ENCODE measurements at regions not wholly inside any gene's neighbourhood (a gene's known extent, or its start where the extent isn't known, plus 50 kb on each side); places are given as distances from the start of the nearest gene placed in this dataset.

DNA sequence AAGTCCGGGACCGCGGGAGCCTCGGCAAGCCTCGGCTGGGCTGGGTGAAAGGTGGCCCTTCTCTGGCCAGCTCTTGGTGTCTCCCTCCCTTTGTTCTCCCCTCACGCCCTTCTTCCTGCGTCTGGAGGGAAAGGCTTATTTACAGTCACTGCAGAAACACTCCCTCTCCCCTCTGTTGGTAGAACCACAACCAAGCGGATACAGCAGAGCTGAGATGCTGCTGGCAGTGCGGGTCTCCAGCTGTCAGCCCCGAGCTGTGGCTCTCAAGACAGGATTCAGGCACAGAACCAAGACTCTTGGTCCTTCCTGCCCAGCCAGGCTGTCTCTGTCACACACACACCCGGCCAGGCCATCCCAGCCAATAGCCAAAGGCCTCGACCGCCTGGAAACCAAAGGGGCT is 133.3 kb downstream of the ENGASE start:
- H3K4me3 ChIP-seq = no peak overlapping the region
- 0 to 38% (median 25%) methylated on average over 1 to 10 of the region's 13 CpGs; no CpG with 5 or more reads in 5 of the 10 experiments for WGBS, 10 experiments
- peaks cover 4 to 8% of the 10 kb centered on the region in 2 donors for H3K4me1 ChIP-seq (replicated peaks in 1 of 2)
- peak in 4 of 8 experiments; percentile 16 to 37 (median 35) for ATAC-seq (replicated peaks in 6 of 8)
- no peak overlapping the region for H3K27ac ChIP-seq
- in situ Hi-C loops (cut with MboI; ENCODE audit: low pct_unique_long_range_greater_than_20kb in 2 of 9, low sequenced_read_pairs in 9 of 9, unreplicated experiment in 9 of 9) = no loop called here

DNA sequence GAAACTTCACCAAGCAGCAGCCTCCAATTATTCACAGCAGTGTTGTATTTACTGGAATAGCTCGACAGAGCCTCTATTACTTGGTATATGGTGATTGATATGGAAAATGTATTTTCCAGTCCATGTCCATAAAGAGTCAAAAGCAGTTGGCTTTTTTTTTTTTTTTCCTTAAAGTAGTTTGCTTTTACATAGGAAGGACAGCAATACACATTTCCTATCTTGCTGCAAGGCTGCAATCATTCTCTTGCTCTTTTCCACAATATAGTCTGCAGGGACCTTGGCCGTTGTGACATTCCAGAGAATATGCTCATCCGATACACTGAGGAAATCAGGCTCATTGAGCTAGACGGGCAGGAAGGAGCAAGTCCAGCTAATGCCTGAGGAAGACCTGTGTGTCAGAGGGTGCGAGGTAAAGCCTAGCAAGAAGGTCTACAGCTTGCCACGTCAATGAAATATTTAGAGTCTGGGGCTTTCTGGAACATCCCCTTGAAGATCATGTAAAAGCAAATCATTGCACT is 131.1 kb downstream of the ENGASE start:
- 0 to 92% (median 50%) methylated on average over 1 to 6 of the region's 6 CpGs; no CpG with 5 or more reads in 1 of the 10 experiments for WGBS, 10 experiments
- no peaks in the 10 kb centered on the region for H3K4me1 ChIP-seq (replicated peaks in 1 of 2)
- no peak overlapping the region for H3K4me3 ChIP-seq
- ATAC-seq (replicated peaks in 6 of 8) = no peak
- H3K27ac ChIP-seq = no peak overlapping the region
- in situ Hi-C loops (cut with MboI; ENCODE audit: low pct_unique_long_range_greater_than_20kb in 2 of 9, low sequenced_read_pairs in 9 of 9, unreplicated experiment in 9 of 9) = no loop called here

DNA sequence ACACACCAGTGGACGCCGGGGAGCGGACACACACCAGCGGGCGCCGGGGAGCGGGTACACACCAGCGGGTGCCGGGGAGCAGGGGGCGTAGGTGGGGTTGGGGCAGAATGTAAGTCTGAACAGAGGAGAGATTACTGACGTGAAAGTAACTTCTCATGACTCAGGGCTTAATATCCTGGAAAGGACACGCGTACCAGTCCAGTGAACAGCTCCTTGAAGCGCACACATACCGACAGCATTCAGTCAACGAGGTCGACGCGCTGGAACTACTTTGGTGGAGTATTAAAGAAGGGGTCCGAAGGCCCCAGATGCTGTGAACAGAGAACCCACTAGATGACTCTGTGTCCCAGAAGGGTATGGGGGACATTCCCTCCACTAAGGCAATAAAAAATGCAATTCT is 129.6 kb downstream of the ENGASE start:
- 43 to 100% (median 72%) methylated on average over 1 to 7 of the region's 20 CpGs; no CpG with 5 or more reads in 5 of the 10 experiments for WGBS, 10 experiments
- Histone ChIP-seq H3K4me3 (no peak overlapping the region), H3K27ac (no peak overlapping the region), H3K4me1 (replicated peaks in 1 of 2) (no peaks in the 10 kb centered on the region)
- ATAC-seq (replicated peaks in 6 of 8) = no peak
- in situ Hi-C loops (cut with MboI; ENCODE audit: low pct_unique_long_range_greater_than_20kb in 2 of 9, low sequenced_read_pairs in 9 of 9, unreplicated experiment in 9 of 9) = no loop called here

DNA sequence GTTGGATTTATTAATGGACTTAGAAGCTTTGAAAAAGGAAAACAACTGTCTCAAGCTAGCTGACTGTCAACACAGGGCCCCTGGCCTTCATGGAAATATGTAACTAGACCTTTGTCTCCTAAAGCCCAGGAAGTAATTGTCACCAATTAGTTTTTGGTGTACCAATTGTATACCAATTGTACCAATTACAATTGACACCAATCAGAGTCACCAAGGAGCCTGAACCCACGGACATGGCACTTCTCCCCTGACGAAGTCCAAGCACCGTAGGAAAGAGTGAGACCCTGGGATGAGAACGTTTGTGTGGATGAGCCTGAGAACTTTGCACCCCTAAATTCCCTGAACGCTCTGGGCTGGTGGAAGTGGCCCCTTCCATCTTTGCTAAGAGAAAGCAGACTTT is 129.0 kb downstream of the ENGASE start:
- Histone ChIP-seq H3K27ac (no peak overlapping the region), H3K4me3 (no peak overlapping the region), H3K4me1 (replicated peaks in 1 of 2) (no peaks in the 10 kb centered on the region)
- no peak for ATAC-seq (replicated peaks in 6 of 8)
- in situ Hi-C loops (cut with MboI; ENCODE audit: low pct_unique_long_range_greater_than_20kb in 2 of 9, low sequenced_read_pairs in 9 of 9, unreplicated experiment in 9 of 9) = no loop called here
- 0 to 100% (median 70%) methylated on average over 1 to 5 of the region's 5 CpGs; no CpG with 5 or more reads in 3 of the 10 experiments for WGBS, 10 experiments

DNA sequence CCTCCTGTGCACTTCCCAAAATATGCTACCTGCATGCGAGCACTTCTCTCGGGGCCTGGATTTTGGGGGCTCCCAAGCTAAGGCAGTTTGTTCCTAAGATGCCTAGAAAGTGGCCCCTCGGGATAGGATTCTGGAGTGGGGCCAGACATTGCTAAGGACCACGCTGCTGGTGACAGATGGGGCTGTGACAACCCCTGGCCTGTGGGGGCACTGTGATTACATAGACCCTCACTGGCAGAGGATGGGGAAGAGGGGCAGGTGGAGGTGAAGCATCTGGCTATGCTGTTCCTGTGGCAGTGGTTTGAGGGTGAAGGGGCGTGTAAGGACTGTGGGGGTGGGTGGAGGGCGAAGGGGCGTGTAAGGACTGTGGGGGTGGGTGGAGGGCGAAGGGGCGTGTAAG is 128.4 kb downstream of the ENGASE start:
- ATAC-seq (replicated peaks in 6 of 8) = no peak
- H3K4me3 ChIP-seq = no peak overlapping the region
- in situ Hi-C loops (cut with MboI; ENCODE audit: low pct_unique_long_range_greater_than_20kb in 2 of 9, low sequenced_read_pairs in 9 of 9, unreplicated experiment in 9 of 9) = no loop called here

DNA sequence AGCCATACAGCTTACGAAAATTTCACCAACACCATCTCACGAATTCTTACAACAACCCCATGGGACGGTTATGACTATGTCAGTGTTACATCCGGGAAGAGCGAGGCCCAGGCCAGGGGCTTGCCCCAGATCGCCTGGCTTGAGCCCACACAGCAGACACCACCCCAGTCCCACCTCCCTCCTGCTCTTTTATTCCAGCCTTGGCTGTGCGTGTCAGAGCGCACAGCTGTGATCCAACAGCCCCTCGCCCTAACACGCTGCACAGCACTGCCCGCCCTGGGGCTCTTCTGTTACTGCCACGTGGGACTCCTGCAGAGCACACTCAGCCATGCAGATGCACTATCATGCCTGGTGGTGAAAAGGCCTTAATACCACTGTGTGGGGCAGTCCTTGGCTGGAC is 127.9 kb downstream of the ENGASE start:
- H3K4me3 ChIP-seq = no peak overlapping the region
- in situ Hi-C loops (cut with MboI; ENCODE audit: low pct_unique_long_range_greater_than_20kb in 2 of 9, low sequenced_read_pairs in 9 of 9, unreplicated experiment in 9 of 9) = no loop called here
- no peak overlapping the region for H3K27ac ChIP-seq
- 40 to 70% (median 47%) methylated on average over 1 to 7 of the region's 12 CpGs; no CpG with 5 or more reads in 4 of the 10 experiments for WGBS, 10 experiments
- peak in 7 of 8 experiments; percentile 16 to 83 (median 63) for ATAC-seq (replicated peaks in 6 of 8)
- H3K4me1 ChIP-seq (replicated peaks in 1 of 2) = no peaks in the 10 kb centered on the region

More for the DNA sequence above, 128.4 kb downstream of the ENGASE start:
- no peak overlapping the region for H3K27ac ChIP-seq
- 75% methylated on average over 2 of the region's 9 CpGs; no CpG with 5 or more reads in 9 of the 10 experiments for WGBS, 10 experiments
- no peaks in the 10 kb centered on the region for H3K4me1 ChIP-seq (replicated peaks in 1 of 2)

DNA sequence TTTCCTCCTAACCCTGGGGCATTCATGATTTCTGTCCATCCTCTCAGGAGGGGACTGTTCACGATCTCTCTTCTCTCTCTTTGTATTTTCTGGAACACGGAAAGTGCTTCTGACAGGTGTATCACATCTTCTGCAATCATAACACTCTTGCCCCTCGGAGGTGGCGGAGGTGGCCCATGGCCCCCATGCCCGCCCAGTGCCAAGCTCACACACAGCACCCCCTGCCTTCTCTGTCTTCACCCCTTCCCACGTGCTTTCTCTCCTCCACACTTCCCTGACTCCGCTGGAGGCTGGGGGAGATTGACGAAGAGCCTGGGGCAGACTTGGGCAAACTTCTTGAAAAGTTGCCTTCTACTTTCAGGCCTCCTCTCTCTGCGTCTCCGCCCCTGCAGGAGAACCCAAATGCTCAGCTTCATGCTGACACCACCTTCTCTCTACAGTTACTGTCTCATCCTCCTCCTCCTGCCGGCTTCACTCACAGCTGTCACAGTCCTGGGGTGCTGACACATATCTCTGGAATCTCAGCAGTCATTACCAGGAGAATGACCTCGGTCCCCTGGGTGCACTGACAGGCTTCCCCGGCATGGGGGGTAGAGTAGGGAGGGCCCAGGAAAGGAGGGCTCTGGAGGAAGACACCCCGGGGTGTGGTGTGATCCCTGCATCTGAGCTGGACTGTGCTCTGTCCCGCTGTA is 127.1 kb downstream of the ENGASE start:
- Histone ChIP-seq H3K4me1 (replicated peaks in 1 of 2) (no peaks in the 10 kb centered on the region), H3K4me3 (no peak overlapping the region), H3K27ac (no peak overlapping the region)
- ATAC-seq (replicated peaks in 6 of 8) = peak in 7 of 8 experiments; percentile 3 to 64 (median 48)
- WGBS, 10 experiments = 32 to 100% (median 59%) methylated on average over 1 to 6 of the region's 15 CpGs; no CpG with 5 or more reads in 4 of the 10 experiments
- in situ Hi-C loops (cut with MboI; ENCODE audit: low pct_unique_long_range_greater_than_20kb in 2 of 9, low sequenced_read_pairs in 9 of 9, unreplicated experiment in 9 of 9) = no loop called here

DNA sequence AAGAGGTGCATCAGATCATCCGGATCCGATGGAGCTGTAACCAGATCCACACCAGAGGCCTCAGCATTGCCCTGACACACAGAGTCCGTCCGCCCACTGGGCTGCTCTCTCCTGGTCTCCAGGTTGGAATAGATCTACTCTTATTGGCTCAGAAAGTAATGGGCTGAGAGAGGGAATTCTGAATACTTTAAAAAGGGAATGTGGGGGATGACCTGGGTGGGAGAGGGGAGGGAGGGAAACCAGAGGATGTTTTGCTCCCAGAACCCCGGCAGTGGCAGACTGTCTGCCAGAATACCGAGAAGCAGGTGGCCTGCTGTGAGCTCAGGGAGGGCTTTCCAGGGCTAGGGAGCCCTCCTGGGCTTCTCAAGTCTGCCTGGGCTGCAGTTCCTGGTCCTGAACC is 126.5 kb downstream of the ENGASE start:
- in situ Hi-C loops (cut with MboI; ENCODE audit: low pct_unique_long_range_greater_than_20kb in 2 of 9, low sequenced_read_pairs in 9 of 9, unreplicated experiment in 9 of 9) = no loop called here

DNA sequence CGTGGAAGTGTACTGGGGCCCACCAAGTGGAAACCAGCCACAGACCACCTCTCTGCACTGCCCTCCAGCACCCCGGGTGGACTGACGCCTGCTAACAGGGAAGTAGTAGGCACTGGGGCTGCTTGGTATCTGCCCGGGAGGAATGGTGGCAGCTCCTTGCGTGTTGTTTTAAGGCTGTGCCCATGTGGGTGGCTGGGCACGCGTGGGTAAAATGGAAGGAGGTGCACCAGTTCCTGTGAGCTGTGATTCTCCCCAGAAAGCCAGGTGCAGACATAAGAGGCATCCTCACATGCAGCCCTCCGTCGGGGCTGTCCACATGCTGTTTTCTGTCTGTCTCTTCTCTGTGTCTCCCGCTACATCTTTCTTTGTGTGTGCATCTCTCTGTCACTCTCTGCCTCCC is 122.3 kb downstream of the ENGASE start:
- in situ Hi-C loops (cut with MboI; ENCODE audit: low pct_unique_long_range_greater_than_20kb in 2 of 9, low sequenced_read_pairs in 9 of 9, unreplicated experiment in 9 of 9) = loop anchor here in 4 of 9 experiments (25.0 kb wide), 1 partner anchor 190 kb away; no protein-coding TSS in a partner anchor
- 20 to 85% (median 71%) methylated on average over 2 to 7 of the region's 10 CpGs; no CpG with 5 or more reads in 3 of the 10 experiments for WGBS, 10 experiments
- peaks cover 4 to 14% of the 10 kb centered on the region in 2 donors for H3K4me1 ChIP-seq (replicated peaks in 1 of 2)
- no peak overlapping the region for H3K4me3 ChIP-seq
- H3K27ac ChIP-seq = no peak overlapping the region
- no peak for ATAC-seq (replicated peaks in 6 of 8)

More for the DNA sequence above, 126.5 kb downstream of the ENGASE start:
- WGBS, 10 experiments = 30 to 67% methylated on average over 2 to 3 of the region's 6 CpGs; no CpG with 5 or more reads in 8 of the 10 experiments
- H3K4me3 ChIP-seq = no peak overlapping the region
- ATAC-seq (replicated peaks in 6 of 8) = no peak
- no peak overlapping the region for H3K27ac ChIP-seq
- no peaks in the 10 kb centered on the region for H3K4me1 ChIP-seq (replicated peaks in 1 of 2)

DNA sequence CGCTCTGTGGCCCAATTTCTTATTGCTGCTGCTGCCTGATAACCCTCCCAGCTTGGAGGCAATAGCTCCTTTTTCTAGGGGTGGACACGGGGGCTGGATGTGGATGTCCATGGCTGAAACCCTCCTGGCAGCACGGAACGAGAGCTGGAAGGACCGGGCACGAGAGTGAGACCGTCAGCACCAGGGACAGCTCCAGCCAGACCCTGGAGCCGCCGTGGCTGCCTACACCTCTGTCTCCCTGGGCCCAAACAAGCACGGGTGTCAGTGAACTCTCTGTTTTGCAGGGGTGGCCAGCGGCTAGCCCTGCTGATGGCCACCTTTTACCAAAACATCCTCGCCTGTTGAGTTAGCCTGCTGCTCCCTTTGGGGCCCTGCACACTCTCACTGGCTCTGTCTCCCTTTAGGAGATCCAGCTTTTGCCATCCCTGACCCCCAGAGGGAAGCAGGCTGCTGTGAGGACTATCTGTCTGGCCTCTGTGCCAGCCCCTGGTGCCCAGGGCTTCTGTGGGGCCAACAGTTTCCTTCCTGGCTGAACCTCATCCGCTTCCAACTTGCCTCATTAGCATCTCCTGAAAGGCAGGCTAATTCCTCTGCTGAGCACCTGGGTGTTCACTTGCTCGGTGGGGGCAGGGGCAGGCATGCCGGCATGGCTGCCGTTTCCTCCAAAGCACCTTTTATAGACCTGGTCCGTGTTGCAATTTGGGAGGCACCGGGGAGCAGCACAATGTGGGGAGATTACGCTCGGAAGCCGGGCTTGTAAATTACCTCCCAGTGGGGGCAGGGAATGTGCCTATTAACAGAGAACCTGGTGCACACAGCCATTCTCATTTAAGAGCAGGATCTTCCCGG is 118.1 kb downstream of the ENGASE start:
- in situ Hi-C loops (cut with MboI; ENCODE audit: low pct_unique_long_range_greater_than_20kb in 2 of 9, low sequenced_read_pairs in 9 of 9, unreplicated experiment in 9 of 9) = loop anchor here in 4 of 9 experiments (25.0 kb wide), 1 partner anchor 195 kb away; no protein-coding TSS in a partner anchor
- peak; percentile 45 to 80 (median 56) for ATAC-seq (replicated peaks in 6 of 8)
- Histone ChIP-seq H3K4me1 (replicated peaks in 1 of 2) (peaks cover 6 to 20% of the 10 kb centered on the region in 2 donors), H3K4me3 (no peak overlapping the region), H3K27ac (peak overlapping the region in 1 of 2 donors; percentile 69)
- 0 to 20% (median 1%) methylated on average over 1 to 11 of the region's 22 CpGs; no CpG with 5 or more reads in 2 of the 10 experiments for WGBS, 10 experiments

DNA sequence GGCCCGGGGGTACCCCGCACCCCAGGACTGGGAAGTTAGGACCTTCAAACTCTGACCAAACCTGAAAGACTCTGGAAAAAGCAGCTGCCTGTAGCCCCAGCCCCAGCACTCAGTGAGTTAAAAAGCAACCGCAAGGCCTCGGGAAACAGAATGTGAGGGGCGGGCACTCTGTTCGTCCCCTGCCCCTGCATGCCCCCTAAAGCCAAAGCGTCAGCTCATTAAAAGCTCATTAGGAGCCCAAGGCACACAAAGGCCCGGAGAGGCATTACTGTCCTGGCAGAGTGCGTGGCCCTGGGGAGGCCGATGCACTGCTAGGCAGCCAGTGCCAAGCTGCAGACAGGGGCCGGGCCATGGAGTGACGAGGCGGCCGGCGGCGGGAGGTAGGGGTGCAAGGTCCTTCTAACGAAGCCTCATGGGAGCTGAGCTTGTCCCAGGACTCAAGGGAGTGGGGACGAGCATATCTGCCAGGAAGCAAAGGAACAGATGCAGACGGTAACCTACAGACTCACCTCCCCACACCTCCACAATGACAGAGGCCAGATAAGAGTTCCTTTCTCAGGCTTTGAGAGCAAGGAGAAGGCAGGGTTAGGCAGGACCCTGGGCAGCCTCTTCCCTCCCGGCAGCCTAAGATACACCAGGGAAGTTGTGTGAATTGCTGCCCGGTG is 116.8 kb downstream of the ENGASE start:
- Histone ChIP-seq H3K4me3 (no peak overlapping the region), H3K27ac (no peak overlapping the region), H3K4me1 (replicated peaks in 1 of 2) (peaks cover 6 to 20% of the 10 kb centered on the region in 2 donors)
- ATAC-seq (replicated peaks in 6 of 8) = peak in 1 of 8 experiments; percentile 6
- WGBS, 10 experiments = 0 to 46% (median 18%) methylated on average over 1 to 7 of the region's 21 CpGs; no CpG with 5 or more reads in 4 of the 10 experiments
- in situ Hi-C loops (cut with MboI; ENCODE audit: low pct_unique_long_range_greater_than_20kb in 2 of 9, low sequenced_read_pairs in 9 of 9, unreplicated experiment in 9 of 9) = loop anchor here in 4 of 9 experiments (25.0 kb wide), 1 partner anchor 196 kb away; no protein-coding TSS in a partner anchor

DNA sequence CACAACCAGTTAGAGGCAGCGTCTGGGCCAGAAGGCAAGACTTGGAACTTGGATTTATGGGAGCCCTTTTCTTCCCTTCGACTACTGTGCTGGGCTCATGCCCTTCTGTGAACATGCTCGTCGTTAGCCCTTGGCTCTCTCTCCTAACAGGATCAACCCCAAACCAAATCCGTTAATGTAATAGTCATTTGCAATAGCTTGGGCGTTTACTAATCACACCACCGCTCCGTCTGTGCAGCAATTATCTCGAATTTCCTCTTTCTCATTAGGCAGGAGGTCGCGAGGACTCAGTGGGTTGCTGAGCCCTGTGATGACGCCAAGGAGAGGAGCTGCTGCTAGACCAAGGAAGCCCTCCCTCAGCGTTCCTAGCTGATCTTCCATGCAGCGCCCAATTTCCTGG is 114.7 kb downstream of the ENGASE start:
- 0 to 82% (median 64%) methylated on average over 1 to 7 of the region's 14 CpGs; no CpG with 5 or more reads in 2 of the 10 experiments for WGBS, 10 experiments
- Histone ChIP-seq H3K27ac (no peak overlapping the region), H3K4me1 (replicated peaks in 1 of 2) (peaks cover 6 to 20% of the 10 kb centered on the region in 2 donors), H3K4me3 (no peak overlapping the region)
- in situ Hi-C loops (cut with MboI; ENCODE audit: low pct_unique_long_range_greater_than_20kb in 2 of 9, low sequenced_read_pairs in 9 of 9, unreplicated experiment in 9 of 9) = loop anchor here in 7 of 9 experiments (10.0 to 25.0 kb wide), 2 partner anchors 198 to 205 kb away; no protein-coding TSS in a partner anchor
- ATAC-seq (replicated peaks in 6 of 8) = no peak
